GM12892 (cell line): ENCODE measurements at regions not wholly inside any gene's neighbourhood (a gene's known extent, or its start where the extent isn't known, plus 50 kb on each side); places are given as distances from the start of the nearest gene placed in this dataset.

Experiments used
- POLR2A ChIP-seq: IDR thresholded peaks from 2 replicates; pipeline ENCODE4 v1.6.1; 2011; ENCODE audit warnings: low read depth, low read length, control low read depth
- POLR2AphosphoS5 ChIP-seq: IDR thresholded peaks from 2 replicates; pipeline ENCODE4 v1.6.1; 2011; ENCODE audit warnings: low read depth, low read length, control low read depth

DNA sequence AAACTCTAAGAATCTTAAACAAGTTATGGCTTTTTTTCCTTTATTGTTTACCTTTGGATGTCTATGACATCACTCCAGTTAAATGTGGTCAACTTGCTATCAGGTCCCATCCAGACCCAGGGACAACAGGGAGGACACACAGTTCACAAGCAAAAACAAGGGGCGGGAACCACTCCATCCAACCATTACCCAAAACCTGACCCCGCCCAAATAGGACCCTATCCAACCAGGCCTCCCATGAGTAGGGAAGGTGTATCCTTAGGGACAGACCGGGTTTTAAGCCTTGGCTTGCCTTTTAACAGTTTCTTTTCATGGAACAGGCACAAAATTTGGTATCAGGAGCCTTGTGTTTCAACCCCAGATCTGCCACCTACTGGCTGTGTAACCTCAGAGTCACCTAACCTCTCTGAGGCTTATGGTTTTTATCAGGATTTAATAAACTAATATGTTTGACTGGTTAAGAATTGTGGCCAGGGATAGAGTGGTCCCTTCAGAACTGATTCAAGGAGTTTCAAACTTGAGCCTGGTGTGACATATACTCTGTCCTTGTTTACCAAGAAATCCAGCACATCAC is 127.7 kb upstream of the RAD23B start:
- TF ChIP-seq POLR2A (no peak), POLR2AphosphoS5 (no peak)
